ENCODE measurements at regions not wholly inside any gene's neighbourhood (a gene's known extent, or its start where the extent isn't known, plus 50 kb on each side); places are given as distances from the start of the nearest gene placed in this dataset.

GRCh38 chr11:38274031-38274430 is 1676.0 kb upstream of the RAG2 start:
- TF ChIP-seq POLR2AphosphoS5 (IDR thresholded peaks at IDR 0.05; ENCODE audit: low read depth, low read length) = no peak
- no peak for TF ChIP-seq POLR2A (IDR thresholded peaks at IDR 0.05; ENCODE audit: low read depth, low read length)
- no peak for TF ChIP-seq TAF1 (IDR thresholded peaks at IDR 0.05; ENCODE audit: borderline replicate concordance, low read depth, low read length)
